ENCODE measurements at regions not wholly inside any gene's neighbourhood (a gene's known extent, or its start where the extent isn't known, plus 50 kb on each side); places are given as distances from the start of the nearest gene placed in this dataset.
"Not testable (repeated sequence)": the region's sequence is repeated elsewhere in the genome, so short reads cannot be mapped to it uniquely, and the experiment has no call there.

GRCh38 chr21:17386498-17386897 is 126.3 kb upstream of the CXADR start:
- H3K9ac ChIP-seq (ENCODE audit: low read length in 2 of 2) = no peak overlapping the region
- H3K4me3 ChIP-seq (ENCODE audit: low read length in 2 of 2) = no peak overlapping the region
- H3K9me3 ChIP-seq (ENCODE audit: control insufficient read depth in 2 of 2, low read length in 2 of 2) = no peaks in the 10 kb centered on the region
- H3K27me3 ChIP-seq (ENCODE audit: control insufficient read depth in 1 of 2, insufficient read depth in 2 of 2, low read length in 2 of 2) = no peaks in the 10 kb centered on the region
- no peaks in the 10 kb centered on the region for H3K36me3 ChIP-seq (ENCODE audit: control insufficient read depth in 2 of 2, insufficient read depth in 2 of 2, low read length in 2 of 2)
- no peak overlapping the region for H3K27ac ChIP-seq (ENCODE audit: low read length)
- H3K4me1 ChIP-seq (ENCODE audit: control insufficient read depth, insufficient read depth, low read length) = no peaks in the 10 kb centered on the region

DNA sequence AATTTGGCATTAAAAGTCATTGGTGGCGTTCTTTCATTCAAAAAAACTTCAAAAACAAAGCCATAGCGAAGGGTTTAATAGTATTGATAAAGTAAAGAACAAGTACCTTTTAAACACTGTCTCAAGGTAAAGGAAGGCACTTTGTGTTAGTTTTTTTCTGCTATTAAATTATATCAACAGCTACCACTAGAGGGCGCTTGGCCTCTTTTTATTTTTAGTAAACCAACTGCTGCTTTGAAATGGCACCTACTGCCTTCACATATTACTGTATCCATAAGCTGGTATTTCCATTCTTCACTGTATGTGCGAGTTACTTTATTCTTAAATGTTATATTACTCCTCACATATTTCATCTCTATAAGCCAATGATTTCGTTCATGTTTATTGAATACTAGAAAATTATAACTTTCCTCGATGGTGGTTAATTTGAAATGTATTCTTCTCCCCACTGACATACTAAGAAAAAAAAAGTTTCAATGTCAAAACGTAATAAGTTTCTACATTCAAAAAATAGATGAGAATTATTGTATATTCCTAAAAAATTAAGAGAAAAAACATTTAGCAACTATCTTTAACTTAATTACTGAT is 125.7 kb upstream of the CXADR start:
- Histone ChIP-seq H3K4me3 (ENCODE audit: low read length in 2 of 2) (no peak overlapping the region), H3K9me3 (ENCODE audit: control insufficient read depth in 2 of 2, low read length in 2 of 2) (no peaks in the 10 kb centered on the region), H3K9ac (ENCODE audit: low read length in 2 of 2) (no peak overlapping the region), H3K4me1 (ENCODE audit: control insufficient read depth, insufficient read depth, low read length) (no peaks in the 10 kb centered on the region), H3K27me3 (ENCODE audit: control insufficient read depth in 1 of 2, insufficient read depth in 2 of 2, low read length in 2 of 2) (no peaks in the 10 kb centered on the region), H3K36me3 (ENCODE audit: control insufficient read depth in 2 of 2, insufficient read depth in 2 of 2, low read length in 2 of 2) (no peaks in the 10 kb centered on the region), H3K27ac (ENCODE audit: low read length) (no peak overlapping the region)

DNA sequence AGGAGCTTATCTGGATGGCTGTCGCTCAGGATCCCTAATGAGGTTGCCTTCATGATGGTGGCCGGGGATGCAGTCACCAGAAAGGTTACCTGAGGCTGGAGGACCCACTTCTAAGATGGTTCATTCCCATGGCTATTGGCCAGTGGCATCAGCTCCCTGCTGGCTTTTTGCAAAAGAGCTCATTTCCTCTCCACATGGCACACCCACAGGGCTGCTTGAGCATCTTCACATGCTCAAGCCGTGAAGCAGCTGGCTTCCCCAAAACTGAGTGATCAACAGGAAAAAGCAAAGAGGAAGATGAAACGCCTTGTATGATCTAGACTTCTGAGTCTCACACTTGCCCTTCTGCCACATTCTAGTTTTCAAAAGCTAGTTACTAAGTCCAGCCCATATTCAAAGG is 124.6 kb upstream of the CXADR start:
- no peak overlapping the region for H3K9ac ChIP-seq (ENCODE audit: low read length in 2 of 2)
- no peaks in the 10 kb centered on the region for H3K36me3 ChIP-seq (ENCODE audit: control insufficient read depth in 2 of 2, insufficient read depth in 2 of 2, low read length in 2 of 2)
- no peak overlapping the region for H3K4me3 ChIP-seq (ENCODE audit: low read length in 2 of 2)
- no peaks in the 10 kb centered on the region for H3K27me3 ChIP-seq (ENCODE audit: control insufficient read depth in 1 of 2, insufficient read depth in 2 of 2, low read length in 2 of 2)
- no peak overlapping the region for H3K27ac ChIP-seq (ENCODE audit: low read length)
- H3K4me1 ChIP-seq (ENCODE audit: control insufficient read depth, insufficient read depth, low read length) = no peaks in the 10 kb centered on the region
- H3K9me3 ChIP-seq (ENCODE audit: control insufficient read depth in 2 of 2, low read length in 2 of 2) = no peaks in the 10 kb centered on the region

- no peak overlapping the region for H3K4me3 ChIP-seq (ENCODE audit: low read length in 2 of 2)
- no peaks in the 10 kb centered on the region for H3K4me1 ChIP-seq (ENCODE audit: control insufficient read depth, insufficient read depth, low read length)
- no peaks in the 10 kb centered on the region for H3K9me3 ChIP-seq (ENCODE audit: control insufficient read depth in 2 of 2, low read length in 2 of 2)
- no peaks in the 10 kb centered on the region for H3K36me3 ChIP-seq (ENCODE audit: control insufficient read depth in 2 of 2, insufficient read depth in 2 of 2, low read length in 2 of 2)
- no peak overlapping the region for H3K9ac ChIP-seq (ENCODE audit: low read length in 2 of 2)
- no peak overlapping the region for H3K27ac ChIP-seq (ENCODE audit: low read length)
- no peaks in the 10 kb centered on the region for H3K27me3 ChIP-seq (ENCODE audit: control insufficient read depth in 1 of 2, insufficient read depth in 2 of 2, low read length in 2 of 2)
Observed at GRCh38 chr21:17389311-17389710, 123.5 kb upstream of the CXADR start.

- no peak overlapping the region for H3K9ac ChIP-seq (ENCODE audit: low read length in 2 of 2)
- H3K36me3 ChIP-seq (ENCODE audit: control insufficient read depth in 2 of 2, insufficient read depth in 2 of 2, low read length in 2 of 2) = no peaks in the 10 kb centered on the region
- H3K9me3 ChIP-seq (ENCODE audit: control insufficient read depth in 2 of 2, low read length in 2 of 2) = no peaks in the 10 kb centered on the region
- H3K27ac ChIP-seq (ENCODE audit: low read length) = no peak overlapping the region
- H3K27me3 ChIP-seq (ENCODE audit: control insufficient read depth in 1 of 2, insufficient read depth in 2 of 2, low read length in 2 of 2) = no peaks in the 10 kb centered on the region
- H3K4me1 ChIP-seq (ENCODE audit: control insufficient read depth, insufficient read depth, low read length) = no peaks in the 10 kb centered on the region
- H3K4me3 ChIP-seq (ENCODE audit: low read length in 2 of 2) = no peak overlapping the region
Observed at GRCh38 chr21:17390569-17390968, 122.3 kb upstream of the CXADR start.

GRCh38 chr21:17391811-17392340 is 121.0 kb upstream of the CXADR start:
- Histone ChIP-seq H3K4me1 (ENCODE audit: control insufficient read depth, insufficient read depth, low read length) (no peaks in the 10 kb centered on the region), H3K27me3 (ENCODE audit: control insufficient read depth in 1 of 2, insufficient read depth in 2 of 2, low read length in 2 of 2) (no peaks in the 10 kb centered on the region), H3K36me3 (ENCODE audit: control insufficient read depth in 2 of 2, insufficient read depth in 2 of 2, low read length in 2 of 2) (no peaks in the 10 kb centered on the region), H3K4me3 (ENCODE audit: low read length in 2 of 2) (no peak overlapping the region), H3K9ac (ENCODE audit: low read length in 2 of 2) (no peak overlapping the region), H3K27ac (ENCODE audit: low read length) (no peak overlapping the region), H3K9me3 (ENCODE audit: control insufficient read depth in 2 of 2, low read length in 2 of 2) (no peaks in the 10 kb centered on the region)

- Histone ChIP-seq H3K36me3 (ENCODE audit: control insufficient read depth in 2 of 2, insufficient read depth in 2 of 2, low read length in 2 of 2) (no peaks in the 10 kb centered on the region), H3K27ac (ENCODE audit: low read length) (no peak overlapping the region), H3K9ac (ENCODE audit: low read length in 2 of 2) (no peak overlapping the region), H3K9me3 (ENCODE audit: control insufficient read depth in 2 of 2, low read length in 2 of 2) (no peaks in the 10 kb centered on the region), H3K4me3 (ENCODE audit: low read length in 2 of 2) (no peak overlapping the region), H3K27me3 (ENCODE audit: control insufficient read depth in 1 of 2, insufficient read depth in 2 of 2, low read length in 2 of 2) (no peaks in the 10 kb centered on the region), H3K4me1 (ENCODE audit: control insufficient read depth, insufficient read depth, low read length) (no peaks in the 10 kb centered on the region)
Observed at GRCh38 chr21:17393413-17393812, 119.4 kb upstream of the CXADR start.

DNA sequence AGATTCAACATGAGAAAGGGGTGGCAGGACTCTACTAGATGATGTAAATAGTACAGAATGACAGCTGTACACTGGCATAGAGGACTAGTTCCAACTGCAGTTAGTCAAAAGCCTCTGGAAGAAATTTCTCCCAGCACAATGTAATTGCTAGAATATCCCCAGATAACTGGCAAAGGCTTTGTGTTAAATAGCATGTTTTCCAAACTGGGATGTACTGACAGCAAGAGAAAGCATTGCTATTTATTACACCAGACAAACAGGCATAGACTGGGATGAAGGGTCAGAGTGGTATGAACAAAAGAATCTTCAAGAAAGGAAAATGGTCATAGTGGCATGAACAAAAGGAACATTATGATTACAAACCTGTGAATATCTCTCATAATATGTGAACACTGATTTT is 115.9 kb upstream of the CXADR start:
- H3K27ac ChIP-seq (ENCODE audit: low read length) = no peak overlapping the region
- H3K27me3 ChIP-seq (ENCODE audit: control insufficient read depth in 1 of 2, insufficient read depth in 2 of 2, low read length in 2 of 2) = no peaks in the 10 kb centered on the region
- H3K9me3 ChIP-seq (ENCODE audit: control insufficient read depth in 2 of 2, low read length in 2 of 2) = no peaks in the 10 kb centered on the region
- no peaks in the 10 kb centered on the region for H3K4me1 ChIP-seq (ENCODE audit: control insufficient read depth, insufficient read depth, low read length)
- no peak overlapping the region for H3K9ac ChIP-seq (ENCODE audit: low read length in 2 of 2)
- no peaks in the 10 kb centered on the region for H3K36me3 ChIP-seq (ENCODE audit: control insufficient read depth in 2 of 2, insufficient read depth in 2 of 2, low read length in 2 of 2)
- no peak overlapping the region for H3K4me3 ChIP-seq (ENCODE audit: low read length in 2 of 2)

- Histone ChIP-seq H3K27ac (ENCODE audit: low read length) (no peak overlapping the region), H3K4me1 (ENCODE audit: control insufficient read depth, insufficient read depth, low read length) (no peaks in the 10 kb centered on the region), H3K9me3 (ENCODE audit: control insufficient read depth in 2 of 2, low read length in 2 of 2) (no peaks in the 10 kb centered on the region), H3K36me3 (ENCODE audit: control insufficient read depth in 2 of 2, insufficient read depth in 2 of 2, low read length in 2 of 2) (no peaks in the 10 kb centered on the region), H3K9ac (ENCODE audit: low read length in 2 of 2) (no peak overlapping the region), H3K27me3 (ENCODE audit: control insufficient read depth in 1 of 2, insufficient read depth in 2 of 2, low read length in 2 of 2) (no peaks in the 10 kb centered on the region), H3K4me3 (ENCODE audit: low read length in 2 of 2) (no peak overlapping the region)
Observed at GRCh38 chr21:17397703-17398102, 115.1 kb upstream of the CXADR start.

DNA sequence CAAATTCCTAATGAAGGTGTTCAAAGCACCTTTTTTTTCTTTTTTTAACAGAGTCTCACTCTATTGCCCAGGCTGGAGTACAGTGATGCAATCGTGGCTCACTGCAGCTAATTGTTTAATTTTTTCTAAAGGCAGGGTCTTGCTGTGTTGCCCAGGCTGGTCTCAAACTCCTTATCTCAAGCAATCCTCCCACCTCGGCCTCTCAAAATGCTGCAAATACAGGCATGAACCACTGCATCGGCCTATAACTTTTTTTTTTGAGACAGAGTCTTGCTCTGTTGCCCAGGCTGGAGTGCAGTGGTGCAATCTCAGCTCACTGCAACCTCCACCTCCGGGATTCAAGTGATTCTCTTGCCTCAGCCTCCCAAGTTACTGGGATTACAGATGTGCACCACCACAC is 113.9 kb upstream of the CXADR start:
- not testable (repeated sequence) for H3K4me1 ChIP-seq (ENCODE audit: control insufficient read depth, insufficient read depth, low read length); H3K27ac ChIP-seq (ENCODE audit: low read length); H3K9ac ChIP-seq (ENCODE audit: low read length in 2 of 2); H3K36me3 ChIP-seq (ENCODE audit: control insufficient read depth in 2 of 2, insufficient read depth in 2 of 2, low read length in 2 of 2); H3K9me3 ChIP-seq (ENCODE audit: control insufficient read depth in 2 of 2, low read length in 2 of 2); H3K4me3 ChIP-seq (ENCODE audit: low read length in 2 of 2); H3K27me3 ChIP-seq (ENCODE audit: control insufficient read depth in 1 of 2, insufficient read depth in 2 of 2, low read length in 2 of 2)

GRCh38 chr21:17402937-17403336 is 109.9 kb upstream of the CXADR start:
- Histone ChIP-seq H3K9ac (ENCODE audit: low read length in 2 of 2) (no peak overlapping the region), H3K4me1 (ENCODE audit: control insufficient read depth, insufficient read depth, low read length) (no peaks in the 10 kb centered on the region), H3K27me3 (ENCODE audit: control insufficient read depth in 1 of 2, insufficient read depth in 2 of 2, low read length in 2 of 2) (no peaks in the 10 kb centered on the region), H3K36me3 (ENCODE audit: control insufficient read depth in 2 of 2, insufficient read depth in 2 of 2, low read length in 2 of 2) (no peaks in the 10 kb centered on the region), H3K27ac (ENCODE audit: low read length) (no peak overlapping the region), H3K9me3 (ENCODE audit: control insufficient read depth in 2 of 2, low read length in 2 of 2) (no peaks in the 10 kb centered on the region), H3K4me3 (ENCODE audit: low read length in 2 of 2) (no peak overlapping the region)
